MCF 10A (cell line): ENCODE measurements at regions not wholly inside any gene's neighbourhood (a gene's known extent, or its start where the extent isn't known, plus 50 kb on each side); places are given as distances from the start of the nearest gene placed in this dataset.

Source experiments
- BruUV-seq: library from RNA; stranded (reverse); fragments of 400-500 nt; replicated peaks from 2 replicates; lab custom pipeline; 2021; lab: Mats Ljungman, UMichigan
- CTCF ChIA-PET: fragments of 300-600 bp; sonication (Branson Sonifier 250); formaldehyde crosslinking; extraction: SDS; loops from one replicate; lab custom pipeline; 2021; ENCODE audit warnings: antibody characterized with exemption, inconsistent platforms; lab: Yijun Ruan, JAX
- POLR2A ChIA-PET: fragments of 300-600, 350-650 bp; sonication (Branson Sonifier 250); formaldehyde crosslinking; extraction: SDS; loops from one replicate; lab custom pipeline; 2020; ENCODE audit warnings: antibody characterized with exemption, inconsistent platforms; lab: Yijun Ruan, JAX
- DNase-seq: peaks from one replicate; pipeline ENCODE4 v3.0.0-alpha.2; 2018; ENCODE audit not compliant: unreplicated experiment
- H3K27ac Mint-ChIP-seq: one replicate; pipeline ENCODE4 v1.8.0; 2022; ENCODE audit warnings: mild to moderate bottlenecking, low read depth, mixed read lengths; ENCODE audit not compliant: unreplicated experiment
- H3K27me3 Mint-ChIP-seq: one replicate; pipeline ENCODE4 v1.8.0; 2022; ENCODE audit warnings: mixed read lengths; ENCODE audit not compliant: insufficient read depth, unreplicated experiment
- H3K36me3 Mint-ChIP-seq: one replicate; pipeline ENCODE4 v1.8.0; 2022; ENCODE audit warnings: mild to moderate bottlenecking, moderate library complexity, mixed read lengths; ENCODE audit not compliant: insufficient read depth, unreplicated experiment
- H3K4me1 Mint-ChIP-seq: one replicate; pipeline ENCODE4 v1.8.0; 2022; ENCODE audit warnings: mixed read lengths; ENCODE audit not compliant: insufficient read depth, unreplicated experiment
- H3K4me3 Mint-ChIP-seq: one replicate; pipeline ENCODE4 v1.8.0; 2022; ENCODE audit warnings: mild to moderate bottlenecking, moderate library complexity, mixed read lengths; ENCODE audit not compliant: unreplicated experiment
- H3K9me3 Mint-ChIP-seq: one replicate; pipeline ENCODE4 v1.8.0; 2022; ENCODE audit warnings: mixed read lengths; ENCODE audit not compliant: unreplicated experiment
- CTCF ChIP-seq: fragments of 200-600 bp; IDR thresholded peaks from one replicate; pipeline ENCODE4 v1.8.0; 2022; ENCODE audit warnings: antibody characterized with exemption, mild to moderate bottlenecking; ENCODE audit not compliant: unreplicated experiment
- intact Hi-C: fragments of 100-400 bp; cut with micrococcal nuclease; formaldehyde crosslinking; loops from 2 replicates; pipeline ENCODE4 v1.14.1; 2022

DNA sequence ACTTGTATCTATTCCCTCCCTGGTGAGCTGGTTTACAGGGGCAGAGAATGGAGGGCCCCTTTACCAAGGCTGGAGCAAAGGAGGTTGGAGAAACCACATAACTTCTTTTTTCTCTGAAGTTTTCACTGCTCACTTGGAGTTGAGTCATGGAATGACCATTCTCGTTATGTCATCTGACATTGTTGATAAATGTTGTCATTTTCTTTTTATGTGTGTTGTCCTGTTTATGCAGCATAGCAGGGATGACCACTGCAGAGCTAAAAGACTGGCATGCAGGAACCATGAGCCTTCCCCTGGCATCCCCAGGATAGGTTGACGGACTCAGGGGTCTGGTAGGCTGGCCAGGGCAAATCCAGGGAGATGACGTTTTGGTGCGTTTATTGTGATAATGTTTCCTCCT lies 256.8 kb upstream of the DDHD1 start:
- Mint-ChIP-seq H3K27me3 (no peaks in the 10 kb centered on the region), H3K27ac (no peak overlapping the region), H3K9me3 (no peaks in the 10 kb centered on the region), H3K4me3 (no peak overlapping the region), H3K36me3 (no peaks in the 10 kb centered on the region), H3K4me1 (no peaks in the 10 kb centered on the region)
- no peak for TF ChIP-seq CTCF
- BruUV-seq: no TSS peak
- intact Hi-C loops: no loop called here
- ChIA-PET CTCF (interaction anchor here (0.7 to 1.2 kb wide), 4 partner anchors 23 to 765 kb away, joined by 3 to 4 read pairs (median 4); no protein-coding TSS in a partner anchor), POLR2A (no interaction called here)
- DNase-seq: no peak

DNA sequence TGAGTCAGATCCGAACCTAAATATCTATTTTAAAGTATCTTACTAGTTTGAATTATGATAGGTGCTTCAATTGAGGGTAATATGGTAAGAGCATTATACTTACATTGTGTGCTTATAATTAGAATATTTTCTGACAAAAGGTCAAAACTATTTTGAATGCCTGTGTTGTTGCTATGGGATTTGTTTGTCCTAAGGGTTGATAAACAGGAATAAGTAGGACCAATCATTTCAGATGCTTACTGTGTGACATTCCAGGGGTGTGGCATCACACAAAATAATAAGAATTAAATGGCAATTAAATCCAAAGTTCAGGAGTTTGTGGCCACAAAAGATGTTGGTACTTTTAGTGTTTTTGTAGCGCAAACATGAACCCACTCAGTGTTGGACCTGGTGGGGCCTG lies 256.2 kb upstream of the DDHD1 start:
- no peak overlapping the region for H3K4me3 Mint-ChIP-seq
- no peaks in the 10 kb centered on the region for H3K27me3 Mint-ChIP-seq
- H3K36me3 Mint-ChIP-seq: no peaks in the 10 kb centered on the region
- no peak for DNase-seq
- H3K9me3 Mint-ChIP-seq: no peaks in the 10 kb centered on the region
- intact Hi-C loops: no loop called here
- no peaks in the 10 kb centered on the region for H3K4me1 Mint-ChIP-seq
- TF ChIP-seq CTCF: no peak
- ChIA-PET CTCF (interaction anchor here (1.1 to 1.2 kb wide), 2 partner anchors 130 to 766 kb away, joined by 3 read pairs; no protein-coding TSS in a partner anchor), POLR2A (no interaction called here)
- H3K27ac Mint-ChIP-seq: no peak overlapping the region
- no TSS peak for BruUV-seq

DNA sequence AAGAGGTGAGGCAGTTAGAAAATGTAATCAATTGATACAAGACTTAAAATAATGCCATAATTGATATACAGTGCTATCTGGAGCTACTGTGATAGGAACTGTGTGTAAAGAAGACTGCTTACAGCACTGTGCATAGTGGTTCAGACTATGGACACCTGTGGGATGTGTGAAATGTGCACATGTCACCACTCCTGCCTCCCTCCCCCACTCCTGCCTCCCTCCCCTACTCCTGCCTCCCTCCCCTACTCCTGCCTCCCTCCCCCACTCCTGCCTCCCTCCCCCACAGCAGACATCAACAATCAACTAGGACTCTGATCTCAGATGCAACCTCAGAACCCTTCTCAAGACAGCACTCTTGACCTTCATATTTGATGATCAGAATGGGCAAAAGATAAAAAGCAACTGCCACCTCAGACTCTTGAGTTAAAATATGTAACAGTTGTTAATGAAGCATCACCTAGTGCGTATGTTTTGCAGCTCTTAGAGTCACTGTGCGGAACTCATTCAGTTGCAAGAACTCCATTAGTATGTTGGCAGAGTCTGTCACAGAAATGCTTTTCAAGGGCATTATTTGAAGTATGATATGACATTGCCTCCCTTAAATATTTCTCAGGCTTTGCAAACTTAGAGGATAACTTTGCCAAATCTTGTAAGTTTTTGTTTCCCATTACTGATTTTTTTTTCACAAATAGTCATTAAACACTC lies 255.2 kb upstream of the DDHD1 start:
- CTCF ChIA-PET: interaction anchor here (1.1 kb wide), 1 partner anchor 131 kb away, joined by 3 read pairs; no protein-coding TSS in a partner anchor

DNA sequence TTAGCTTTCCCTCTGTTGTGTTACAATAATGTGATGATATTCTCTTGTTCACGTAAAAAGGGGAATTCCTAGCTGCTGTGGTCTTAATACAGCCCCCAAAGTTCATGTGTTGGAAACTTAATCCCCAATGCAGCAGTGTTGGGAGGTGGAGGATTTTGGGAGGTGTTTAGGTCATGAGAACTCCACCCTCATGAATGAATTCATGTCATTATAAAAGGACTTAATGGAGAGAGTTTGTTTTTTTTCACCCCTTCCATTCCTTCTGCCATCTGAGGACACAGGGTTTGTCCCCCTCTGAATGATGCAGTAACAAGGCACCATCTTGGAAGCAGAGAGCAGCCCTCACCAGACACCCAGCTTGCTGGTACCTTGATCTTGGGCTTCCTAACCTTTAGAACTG lies 253.4 kb upstream of the DDHD1 start:
- ChIA-PET POLR2A (no interaction called here), CTCF (interaction anchor here (0.5 to 0.6 kb wide), 2 partner anchors 16 to 515 kb away, joined by 3 read pairs; no protein-coding TSS in a partner anchor)
- Mint-ChIP-seq H3K27ac (no peak overlapping the region), H3K27me3 (no peaks in the 10 kb centered on the region), H3K9me3 (no peaks in the 10 kb centered on the region), H3K36me3 (no peaks in the 10 kb centered on the region), H3K4me1 (no peaks in the 10 kb centered on the region), H3K4me3 (no peak overlapping the region)
- intact Hi-C loops: no loop called here
- no TSS peak for BruUV-seq
- no peak for DNase-seq
- no peak for TF ChIP-seq CTCF

More for the DNA sequence above, 255.2 kb upstream of the DDHD1 start:
- no TSS peak for BruUV-seq
- no peak overlapping the region for H3K4me3 Mint-ChIP-seq
- H3K27ac Mint-ChIP-seq: no peak overlapping the region
- no peaks in the 10 kb centered on the region for H3K27me3 Mint-ChIP-seq
- intact Hi-C loops: no loop called here
- POLR2A ChIA-PET: no interaction called here
- DNase-seq: no peak
- TF ChIP-seq CTCF: no peak
- no peaks in the 10 kb centered on the region for H3K36me3 Mint-ChIP-seq
- no peaks in the 10 kb centered on the region for H3K9me3 Mint-ChIP-seq
- no peaks in the 10 kb centered on the region for H3K4me1 Mint-ChIP-seq
